HepG2 (cell line): ENCODE measurements at regions not wholly inside any gene's neighbourhood (a gene's known extent, or its start where the extent isn't known, plus 50 kb on each side); places are given as distances from the start of the nearest gene placed in this dataset.

Experiments
- BRD4 ChIP-seq: sonication (generic); formaldehyde crosslinking; IDR thresholded peaks from 2 replicates; pipeline ENCODE4 v1.4.0; 2020; ENCODE audit warnings: missing genetic modification reagents
- KLF9 ChIP-seq: IDR thresholded peaks from 2 replicates; pipeline ENCODE4 v1.6.1; 2016; ENCODE audit warnings: low read depth
- MAZ ChIP-seq, 2 experiments: sonication (generic) in 1 of 2; formaldehyde crosslinking in 1 of 2; IDR thresholded peaks; 2 replicates each; pipeline versions ENCODE4 v1.5.0 to v1.6.1; 2012 to 2020; ENCODE audit warnings: low read depth in 2 of 2, mild to moderate bottlenecking in 2 of 2, borderline replicate concordance in 1 of 2, improper control_type of control experiment in 1 of 2, low read length in 1 of 2, missing genetic modification reagents in 1 of 2, moderate library complexity in 1 of 2
- REST ChIP-seq, 2 experiments: IDR thresholded peaks; 2 replicates each; pipeline ENCODE4 v1.6.1; 2011 to 2012; ENCODE audit warnings: low read length in 2 of 2, borderline replicate concordance in 1 of 2, low read depth in 1 of 2, mild to moderate bottlenecking in 1 of 2, moderate library complexity in 1 of 2
- ZNF354B ChIP-seq: sonication (generic); formaldehyde crosslinking; IDR thresholded peaks from 2 replicates; pipeline ENCODE4 v1.8.0; 2022; ENCODE audit warnings: mild to moderate bottlenecking, missing genetic modification reagents
- TF ChIP-seq, protein P1 (sequence below): IDR thresholded peaks from 2 replicates; pipeline ENCODE4 v1.6.1; 2012; ENCODE audit warnings: inconsistent platforms

GRCh38 chr9:90129446-90129845 is 513.2 kb downstream of the DIRAS2 start:
- TF ChIP-seq MAZ (IDR thresholded peaks at IDR 0.05; ENCODE audit: borderline replicate concordance, low read depth, low read length) (no peak), MAZ (CRISPR knock-in tag; IDR thresholded peaks at IDR 0.05; ENCODE audit: low read depth) (no peak), ZNF354B (no peak), BRD4 (CRISPR knock-in tag) (no peak), KLF9 (CRISPR knock-in tag) (no peak), REST (IDR thresholded peaks at IDR 0.05; ENCODE audit: borderline replicate concordance in 1 of 2, low read depth in 1 of 2, low read length in 2 of 2) (no peak)
- TF ChIP-seq, protein P1, sequence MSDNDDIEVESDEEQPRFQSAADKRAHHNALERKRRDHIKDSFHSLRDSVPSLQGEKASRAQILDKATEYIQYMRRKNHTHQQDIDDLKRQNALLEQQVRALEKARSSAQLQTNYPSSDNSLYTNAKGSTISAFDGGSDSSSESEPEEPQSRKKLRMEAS = no peak
